GM18517 (cell line): ENCODE measurements at regions not wholly inside any gene's neighbourhood (a gene's known extent, or its start where the extent isn't known, plus 50 kb on each side); places are given as distances from the start of the nearest gene placed in this dataset.
A peak's percentile ranks its signal among the peaks of the same experiment; 100 is the strongest.
"Not testable (repeated sequence)": the region's sequence is repeated elsewhere in the genome, so short reads cannot be mapped to it uniquely, and the experiment has no call there.

Experiments used
- ATAC-seq: cut with Tn5 transposase; IDR thresholded peaks from one replicate; pipeline ENCODE4 v1.9.1; 2021; ENCODE audit warnings: mild to moderate bottlenecking, moderate library complexity; ENCODE audit not compliant: unreplicated experiment

GRCh38 chr20:36082315-36082915 lies 72.1 kb upstream of the EPB41L1 start:
- ATAC-seq, result no peak

DNA sequence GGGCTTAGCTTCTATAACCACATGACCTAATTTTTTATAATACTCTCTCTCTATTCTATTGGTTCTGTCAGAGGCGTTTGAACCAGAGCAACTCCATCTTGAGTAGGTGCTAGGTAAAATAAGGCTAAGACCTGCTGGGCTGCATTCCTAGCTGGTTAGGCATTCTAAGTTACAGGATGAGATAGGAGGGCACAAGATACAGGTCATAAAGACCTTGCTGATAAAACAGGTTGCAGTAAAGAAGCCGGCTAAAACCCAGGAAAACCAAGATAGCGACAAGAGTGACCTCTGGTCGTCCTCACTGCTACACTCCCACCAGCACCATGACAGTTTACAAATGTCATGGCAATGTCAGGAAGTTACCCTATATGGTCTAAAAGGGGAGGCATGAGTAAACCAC lies 71.3 kb upstream of the EPB41L1 start:
- ATAC-seq, result not testable (repeated sequence)

DNA sequence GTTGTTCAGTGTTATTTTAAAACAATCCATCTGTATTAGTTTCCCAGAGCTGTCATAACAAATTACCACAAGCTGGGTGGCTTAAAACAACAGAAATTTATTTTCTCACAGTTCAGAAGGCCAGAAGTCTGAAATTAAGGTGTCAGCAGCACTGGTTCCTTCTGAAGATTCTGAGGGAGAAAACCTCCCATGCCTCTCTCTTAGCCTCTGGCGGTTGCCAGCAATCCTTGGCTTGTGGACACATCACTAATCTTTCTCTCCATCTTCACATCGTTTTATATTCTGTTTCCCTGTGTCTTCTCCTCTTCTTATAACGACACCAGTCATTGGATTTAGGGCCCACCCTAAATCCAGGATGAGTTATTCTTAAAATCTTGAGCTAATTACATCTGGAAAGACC lies 70.2 kb upstream of the EPB41L1 start:
- no peak for ATAC-seq

- ATAC-seq, result no peak
Observed at GRCh38 chr20:36084897-36085613, 69.5 kb upstream of the EPB41L1 start.

- no peak for ATAC-seq
Observed at GRCh38 chr20:36085686-36086267, 68.8 kb upstream of the EPB41L1 start.

GRCh38 chr20:36086767-36087166 lies 67.8 kb upstream of the EPB41L1 start:
- no peak for ATAC-seq

DNA sequence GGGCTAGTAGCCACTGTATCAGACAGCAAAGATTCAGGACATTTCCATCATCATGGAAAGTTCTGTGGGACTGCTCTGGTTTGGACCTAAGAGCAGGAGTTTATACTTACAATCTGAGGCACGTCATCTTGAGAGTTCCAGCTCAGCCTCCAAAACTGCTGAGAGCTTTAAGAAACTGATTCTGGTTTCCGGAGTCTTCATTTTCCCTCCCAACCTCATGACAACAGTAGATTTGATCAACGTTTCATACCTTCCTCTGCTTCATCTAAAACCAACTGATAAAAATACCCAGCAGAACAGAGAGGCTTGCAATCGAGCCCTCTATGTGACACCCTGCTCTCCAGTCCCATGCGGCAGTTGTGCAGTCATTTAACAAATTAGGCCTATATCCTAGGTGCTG lies 64.3 kb upstream of the EPB41L1 start:
- no peak for ATAC-seq

DNA sequence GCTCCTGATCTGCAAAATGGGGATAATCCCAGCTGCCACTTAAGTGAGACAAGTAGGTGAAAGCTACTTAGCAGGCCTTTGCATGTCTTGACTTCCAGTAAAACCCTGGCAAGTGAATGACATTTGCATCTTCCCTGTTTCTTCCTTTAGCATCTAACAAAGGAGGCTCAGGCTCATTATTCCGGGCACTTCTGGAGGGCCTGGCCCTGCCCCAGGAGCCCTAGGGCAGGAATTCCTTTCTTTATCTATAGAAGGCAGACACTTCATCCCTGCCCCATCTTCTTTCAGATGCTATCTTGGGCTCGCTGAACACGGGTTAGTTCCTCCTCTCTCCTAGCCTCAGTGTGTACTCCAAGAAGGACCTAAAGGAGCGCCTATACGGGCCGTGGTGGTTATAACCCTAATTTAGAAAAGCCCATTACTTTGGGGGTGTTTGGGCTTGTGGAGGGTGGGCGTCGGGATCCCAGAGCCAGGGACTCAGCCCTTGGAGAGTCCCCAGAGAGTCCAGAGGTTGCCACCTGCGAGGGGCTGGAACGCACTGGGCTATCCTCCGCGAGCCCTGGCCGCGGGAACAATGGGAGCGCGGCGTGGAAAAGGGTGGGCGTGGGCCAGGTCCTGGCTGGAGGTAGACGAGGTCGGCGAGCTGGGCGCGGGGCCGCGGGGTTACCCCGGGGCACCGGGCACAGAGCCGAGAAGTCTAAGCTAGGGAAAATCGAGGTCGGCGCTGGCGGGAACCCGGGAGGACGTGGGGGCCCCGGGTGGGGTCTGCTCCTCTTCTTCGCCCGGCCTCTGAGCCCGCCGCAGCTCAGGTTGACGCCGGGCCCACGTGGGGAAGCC lies 62.8 kb upstream of the EPB41L1 start:
- no peak for ATAC-seq

DNA sequence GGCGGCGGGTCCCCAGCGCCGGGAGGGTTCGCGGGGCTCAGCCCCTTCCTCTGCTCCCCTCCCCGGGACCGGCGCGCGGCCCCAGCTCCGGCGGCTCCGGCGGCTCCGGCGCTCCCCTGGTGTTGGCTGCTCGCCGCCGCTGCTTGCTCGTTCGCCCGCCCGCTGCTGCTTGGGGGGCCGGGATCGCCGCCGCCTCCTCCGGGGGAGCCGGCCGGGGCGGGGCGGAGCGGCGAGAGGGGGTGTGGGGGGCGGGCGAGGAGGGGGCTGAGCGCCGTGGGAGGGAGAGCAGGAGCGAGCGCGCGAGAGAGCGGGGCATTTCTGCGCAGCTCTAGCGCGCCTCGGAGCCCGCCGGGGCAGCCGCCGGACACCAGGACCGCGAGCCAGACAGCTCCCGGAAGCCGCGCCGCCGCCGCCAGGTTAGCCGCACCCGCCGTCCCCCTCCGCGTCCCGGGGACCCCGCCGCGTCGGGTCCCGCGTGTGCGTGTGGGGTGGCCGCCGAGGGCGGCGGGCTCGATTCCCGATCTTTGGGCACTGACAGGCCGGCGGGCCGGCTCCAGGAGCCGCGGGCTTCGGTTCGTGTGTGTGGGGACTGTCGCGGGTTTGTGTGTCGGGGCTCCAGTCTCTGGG lies 62.0 kb upstream of the EPB41L1 start:
- ATAC-seq, result no peak

GRCh38 chr20:36093025-36093803 lies 61.3 kb upstream of the EPB41L1 start:
- ATAC-seq, result no peak

DNA sequence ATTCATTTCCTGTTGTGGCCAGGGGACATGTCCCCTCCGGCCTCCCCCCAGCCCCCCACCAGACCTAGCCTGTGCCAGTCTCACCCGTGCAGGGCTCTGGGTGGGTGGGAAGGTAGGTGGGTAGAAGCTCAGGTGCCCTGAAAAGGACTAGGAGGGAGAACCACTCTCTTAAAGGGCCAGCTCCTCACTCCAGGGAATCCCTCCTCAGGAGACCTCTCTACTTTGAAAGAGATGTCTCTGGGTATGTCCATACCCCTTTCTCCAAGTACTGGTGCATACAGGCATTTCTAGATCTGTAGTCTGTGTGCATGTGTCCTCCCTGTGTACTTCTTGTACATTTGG lies 60.8 kb upstream of the EPB41L1 start:
- no peak for ATAC-seq

DNA sequence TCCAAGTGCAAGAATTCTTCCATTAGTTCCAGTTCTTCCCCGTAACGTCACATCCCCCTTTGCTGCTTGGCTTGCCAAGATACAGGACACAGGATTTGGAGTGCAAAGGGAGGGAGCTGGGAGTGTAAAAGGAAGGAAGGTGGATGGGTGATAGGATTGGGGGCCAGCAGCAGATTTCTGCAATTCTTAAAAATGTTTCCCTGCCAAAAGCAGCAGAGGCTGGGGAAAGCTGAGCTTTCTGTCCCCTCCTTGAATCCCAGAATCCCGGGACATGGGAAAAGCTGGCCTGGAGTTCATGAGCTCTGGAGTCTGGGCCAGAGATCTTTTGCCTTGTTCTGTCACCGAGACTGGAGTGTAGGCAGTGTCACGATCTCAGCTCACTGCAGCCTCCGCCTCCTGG lies 60.0 kb upstream of the EPB41L1 start:
- ATAC-seq, result no peak

GRCh38 chr20:36096435-36096834 lies 58.1 kb upstream of the EPB41L1 start:
- ATAC-seq, result no peak

DNA sequence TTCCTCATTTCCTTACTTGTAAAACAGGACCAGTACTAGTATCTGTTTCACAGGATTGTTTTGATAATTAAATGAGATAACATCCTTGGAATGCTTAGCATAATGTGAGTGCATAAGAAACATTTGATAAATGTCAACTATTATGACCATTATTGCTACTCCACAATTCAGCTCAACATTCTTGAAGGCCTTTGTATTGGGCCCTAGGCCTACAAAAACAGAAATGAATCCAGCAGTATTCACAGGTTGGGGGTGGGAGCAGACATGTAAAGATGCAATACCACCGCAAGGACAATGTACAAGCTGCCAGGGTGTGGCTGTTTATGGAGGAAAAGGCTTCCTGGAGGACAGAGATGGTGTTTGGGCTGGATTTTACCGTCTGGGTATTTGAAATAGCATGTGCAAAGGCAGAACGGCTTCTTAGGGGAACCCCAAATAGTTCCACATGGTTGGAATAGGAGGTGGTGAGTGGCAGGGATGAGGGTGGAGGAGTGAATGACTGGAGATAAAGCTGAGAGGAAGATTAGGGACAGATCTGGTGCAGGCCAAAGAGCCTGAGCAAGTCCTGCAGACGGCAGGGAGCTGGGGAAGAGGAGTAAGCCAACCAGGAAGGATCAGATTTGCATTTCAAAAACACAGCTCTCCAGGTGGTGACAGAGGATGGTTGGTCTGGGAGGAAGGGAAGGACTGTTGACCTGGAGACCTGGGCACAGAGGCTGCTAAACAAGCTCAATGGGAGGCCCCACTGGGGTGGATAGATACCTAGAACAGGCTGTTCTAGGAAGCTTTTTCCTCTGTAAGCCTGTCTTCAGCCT lies 57.0 kb upstream of the EPB41L1 start:
- no peak for ATAC-seq

- peak; percentile 70 for ATAC-seq
Observed at GRCh38 chr20:36098364-36098763, 56.2 kb upstream of the EPB41L1 start.

DNA sequence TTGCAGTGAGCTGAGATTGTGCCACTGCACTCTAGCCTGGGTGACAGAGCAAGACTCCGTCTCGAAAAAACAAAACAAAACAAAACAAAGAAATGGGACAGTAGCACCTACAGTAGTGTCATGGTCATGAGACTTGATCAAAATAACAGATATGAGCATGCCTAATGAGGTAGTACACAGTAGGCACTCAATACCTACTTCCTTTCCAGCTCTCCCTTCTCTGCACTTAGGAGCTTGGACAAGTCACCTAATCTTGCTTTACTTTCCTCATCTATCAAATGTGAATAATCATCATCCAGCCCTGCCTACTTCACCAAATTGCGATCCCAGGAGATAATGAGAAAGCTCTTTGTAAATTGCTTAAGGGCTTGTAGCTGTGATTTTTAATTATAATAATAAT lies 55.4 kb upstream of the EPB41L1 start:
- no peak for ATAC-seq

- no peak for ATAC-seq
Observed at GRCh38 chr20:36101192-36101591, 53.3 kb upstream of the EPB41L1 start.

DNA sequence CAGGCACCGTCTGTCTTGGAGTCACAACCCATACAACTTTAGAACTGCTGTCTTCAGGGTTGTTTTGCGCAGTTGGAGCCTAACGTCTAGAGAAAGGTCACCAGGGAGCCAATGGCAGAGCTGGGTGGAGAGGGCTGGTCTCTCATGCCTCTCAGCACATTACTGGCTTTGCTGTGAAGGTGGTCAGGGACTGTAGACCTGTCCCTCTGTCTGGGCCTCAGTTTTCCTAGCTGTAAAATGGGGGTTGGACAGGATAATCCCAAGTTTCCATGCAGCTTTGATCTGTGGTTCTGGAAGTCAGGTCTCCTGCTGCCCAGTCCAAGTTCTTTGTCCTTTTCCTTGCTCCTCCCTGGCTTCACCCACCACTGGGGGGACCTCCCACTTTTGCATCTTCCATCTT lies 52.2 kb upstream of the EPB41L1 start:
- no peak for ATAC-seq

DNA sequence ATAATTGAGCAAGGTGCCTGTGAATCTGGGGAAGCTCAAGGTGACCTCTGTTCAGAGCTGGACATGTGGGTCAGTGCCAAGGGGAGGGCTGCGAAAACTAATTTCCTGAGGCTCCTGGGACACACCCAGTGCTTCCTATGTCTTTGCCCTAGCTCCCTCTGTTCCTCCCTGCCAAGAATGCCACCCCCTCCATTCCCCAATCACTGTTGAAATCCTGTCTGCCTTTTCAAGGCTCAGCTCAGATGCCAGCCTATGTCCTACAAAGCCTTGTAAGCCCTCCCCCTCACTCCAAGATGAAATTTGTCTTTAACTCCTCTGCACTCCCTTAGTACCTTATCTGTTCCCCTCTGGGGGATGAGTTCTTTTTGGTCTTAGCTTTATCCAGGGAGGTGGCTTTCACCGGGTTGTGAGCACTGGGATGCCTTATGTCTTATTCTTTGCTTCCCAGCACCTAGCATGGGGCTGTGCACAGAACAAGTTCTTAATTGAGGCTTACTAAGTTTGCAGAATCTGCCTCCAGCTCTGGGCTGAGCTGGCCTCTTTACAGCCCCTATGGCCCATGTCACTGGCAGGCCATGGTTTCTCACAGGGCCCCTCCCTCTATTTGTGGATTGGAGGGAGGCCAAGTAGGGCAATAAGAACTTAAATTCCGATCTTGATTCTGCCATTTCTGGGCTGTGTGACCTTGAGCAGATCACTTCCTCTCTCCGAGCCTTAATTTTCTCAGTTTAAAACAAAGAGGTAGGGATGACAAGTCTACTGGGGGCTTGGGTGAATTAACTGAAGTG lies 51.5 kb upstream of the EPB41L1 start:
- no peak for ATAC-seq
